B cell (primary cell): ENCODE measurements at regions not wholly inside any gene's neighbourhood (a gene's known extent, or its start where the extent isn't known, plus 50 kb on each side); places are given as distances from the start of the nearest gene placed in this dataset.

Experiments
- ATAC-seq: fragments of 200-7000 bp; cut with Tn5 transposase; one replicate; pipeline ENCODE4 v1.10.0; 2021; ENCODE audit warnings: low read depth, mild to moderate bottlenecking, moderate number of reproducible peaks, moderate library complexity
- CTCF ChIA-PET: fragments of 350-600 bp; sonication (Branson Sonifier 250); formaldehyde crosslinking; loops from one replicate; lab custom pipeline; 2021; ENCODE audit warnings: antibody characterized with exemption, inconsistent platforms; lab: Charles Lee
- POLR2A ChIA-PET: fragments of 350-600 bp; sonication (Branson Sonifier 250); formaldehyde crosslinking; loops from one replicate; lab custom pipeline; 2021; ENCODE audit warnings: antibody characterized with exemption; lab: Charles Lee
- DNase-seq: peaks from one replicate; pipeline ENCODE4 v3.0.0; 2013
- H2AFZ ChIP-seq: 2 replicates; pipeline ENCODE4 v1.6.1; 2012; ENCODE audit warnings: mild to moderate bottlenecking, low read depth, low read length; ENCODE audit not compliant: insufficient read depth, poor library complexity, severe bottlenecking
- H3K27ac ChIP-seq, 2 donors: 1 replicate in 1 of 2; 2 replicates in 1 of 2; pipeline ENCODE4 v1.5.1; 2012 to 2013; ENCODE audit warnings: low read length in 2 of 2, mild to moderate bottlenecking in 2 of 2, moderate library complexity in 1 of 2
- H3K27me3 ChIP-seq, 4 experiments: fragments of 200-600 bp in 1 of 4; sonication (generic) in 1 of 4; replicated peaks in 1 of 4; 1 replicate in 2 of 4; 2 replicates in 2 of 4; pipeline versions ENCODE4 v1.6.1 to v1.7.0; 2013 to 2016; ENCODE audit warnings: low read length in 3 of 4, mild to moderate bottlenecking in 2 of 4, mixed read lengths in 1 of 4, moderate library complexity in 1 of 4; ENCODE audit not compliant: insufficient read depth in 4 of 4, control insufficient read depth in 3 of 4; ENCODE audit errors: control extremely low read depth in 1 of 4
- H3K36me3 ChIP-seq, 2 experiments: replicated peaks in 1 of 2; 1 replicate in 1 of 2; 2 replicates in 1 of 2; pipeline versions ENCODE4 v1.6.1 to v1.7.1; 2013; ENCODE audit warnings: low read length in 1 of 2; ENCODE audit not compliant: insufficient read depth in 2 of 2, control insufficient read depth in 1 of 2; ENCODE audit errors: control extremely low read depth in 1 of 2, extremely low read depth in 1 of 2
- H3K4me1 ChIP-seq, 2 donors: fragments of 200-600 bp in 1 of 2; sonication (generic) in 1 of 2; 1 replicate in 1 of 2; 2 replicates in 1 of 2; pipeline versions ENCODE4 v1.5.1 to v1.6.1; 2013 to 2017; ENCODE audit warnings: low read length in 2 of 2; ENCODE audit not compliant: control insufficient read depth in 2 of 2, insufficient read depth in 2 of 2
- H3K4me2 ChIP-seq: replicated peaks from 2 replicates; pipeline ENCODE3; 2012; ENCODE audit warnings: mild to moderate bottlenecking, low read depth, low read length; ENCODE audit not compliant: poor library complexity, severe bottlenecking
- H3K4me3 ChIP-seq, 5 experiments: fragments of 200-600 bp in 1 of 5; sonication (generic) in 1 of 5; 1 replicate in 3 of 5; 2 replicates in 2 of 5; pipeline versions ENCODE4 v1.5.1 to v1.7.0; 2011 to 2016; ENCODE audit warnings: low read length in 4 of 5, mild to moderate bottlenecking in 4 of 5, low read depth in 2 of 5, control low read depth in 1 of 5, moderate library complexity in 1 of 5; ENCODE audit not compliant: insufficient read depth in 1 of 5; ENCODE audit errors: control extremely low read depth in 1 of 5, extremely low read depth in 1 of 5
- H3K79me2 ChIP-seq: fragments of 200-600 bp; sonication (generic); one replicate; pipeline ENCODE4 v1.6.0; 2016; ENCODE audit warnings: low read length; ENCODE audit not compliant: control insufficient read depth, insufficient read depth
- H3K9ac ChIP-seq: fragments of 200-600 bp; sonication (generic); 2 replicates; pipeline ENCODE4 v1.6.1; 2017; ENCODE audit warnings: mild to moderate bottlenecking, low read length, moderate library complexity
- H3K9me3 ChIP-seq, 3 donors: one replicate each; pipeline versions ENCODE4 v1.6.1 to v1.7.1; 2013; ENCODE audit warnings: low read length in 2 of 3; ENCODE audit not compliant: control insufficient read depth in 2 of 3, insufficient read depth in 1 of 3; ENCODE audit errors: control extremely low read depth in 1 of 3
- H4K20me1 ChIP-seq: 2 replicates; pipeline ENCODE4 v1.6.0; 2012; ENCODE audit warnings: mild to moderate bottlenecking, low read length; ENCODE audit not compliant: insufficient read depth, control insufficient read depth, poor library complexity, severe bottlenecking
- H3K27ac Mint-ChIP-seq: one replicate; pipeline ENCODE4 v1.8.0; 2021; ENCODE audit warnings: mixed read lengths
- H3K27me3 Mint-ChIP-seq: one replicate; pipeline ENCODE4 v1.8.0; 2021; ENCODE audit warnings: mixed read lengths
- H3K4me1 Mint-ChIP-seq: one replicate; pipeline ENCODE4 v1.8.0; 2021; ENCODE audit warnings: mixed read lengths
- H3K4me3 Mint-ChIP-seq: one replicate; pipeline ENCODE4 v1.8.0; 2021; ENCODE audit warnings: mixed read lengths
- H3K9me3 Mint-ChIP-seq: one replicate; pipeline ENCODE4 v1.8.0; 2022; ENCODE audit warnings: mixed read lengths; ENCODE audit not compliant: insufficient read depth
- CTCF ChIP-seq: fragments of 200-600 bp; IDR thresholded peaks from one replicate; pipeline ENCODE4 v1.8.0; 2022; ENCODE audit warnings: antibody characterized with exemption, mild to moderate bottlenecking
- EZH2 ChIP-seq: IDR thresholded peaks from 2 replicates; pipeline ENCODE4 v1.6.1; 2012; ENCODE audit warnings: borderline replicate concordance, low read depth, mild to moderate bottlenecking, moderate library complexity, low read length; ENCODE audit not compliant: insufficient read depth, poor library complexity, severe bottlenecking
- WGBS: methylation state at CpG from one replicate; pipeline ENCODE4 v1.1.5; 2013; ENCODE audit warnings: missing lambda C conversion rate; ENCODE audit not compliant: insufficient coverage; 5-methylcytosine and 5-hydroxymethylcytosine counted together
- intact Hi-C: fragments of 100-400 bp; cut with micrococcal nuclease; formaldehyde crosslinking; loops from one replicate; pipeline ENCODE4 v1.10.0; 2022

GRCh38 chr6:9361749-9362148, 926.4 kb upstream of the SLC35B3 start:
- Histone ChIP-seq H3K27ac (no peak overlapping the region), H2AFZ (no peak overlapping the region), H3K9me3 (no peaks in the 10 kb centered on the region), H3K4me3 (no peak overlapping the region), H3K27me3 (no peaks in the 10 kb centered on the region), H4K20me1 (no peaks in the 10 kb centered on the region), H3K9ac (no peak overlapping the region), H3K79me2 (no peaks in the 10 kb centered on the region), H3K4me2 (no peak overlapping the region), H3K36me3 (no peaks in the 10 kb centered on the region), H3K4me1 (no peaks in the 10 kb centered on the region)
- ChIA-PET POLR2A (no interaction called here), CTCF (no interaction called here)
- ATAC-seq (no peak), DNase-seq (no peak)
- H3K27ac Mint-ChIP-seq = no peak overlapping the region
- H3K9me3 Mint-ChIP-seq = peaks cover 6% of the 10 kb centered on the region
- intact Hi-C loops = no loop called here
- H3K4me3 Mint-ChIP-seq = no peak overlapping the region
- TF ChIP-seq CTCF (no peak), EZH2 (no peak)
- no CpG with 5 or more reads among the region's 2 CpGs for WGBS
- H3K4me1 Mint-ChIP-seq = no peaks in the 10 kb centered on the region
- H3K27me3 Mint-ChIP-seq = no peaks in the 10 kb centered on the region

DNA sequence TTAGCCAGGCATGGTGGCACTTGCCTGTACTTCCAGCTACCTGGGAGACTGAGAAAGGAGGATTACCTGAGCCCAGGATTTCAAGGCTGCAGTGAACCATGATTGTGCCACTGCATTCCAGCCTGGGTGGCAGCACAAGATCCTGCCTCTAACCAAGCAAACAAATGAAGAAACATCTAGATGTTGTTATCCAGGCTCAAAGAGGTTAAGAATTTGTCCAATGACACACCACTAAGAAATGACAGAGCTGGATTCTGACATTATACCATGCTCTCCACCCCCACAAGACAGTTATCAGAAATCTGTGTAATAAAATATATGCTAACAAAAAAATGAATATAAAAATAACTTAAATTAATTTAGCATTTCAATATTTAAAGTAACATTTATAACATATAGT, 925.5 kb upstream of the SLC35B3 start:
- Histone ChIP-seq H4K20me1 (no peaks in the 10 kb centered on the region), H3K27me3 (no peaks in the 10 kb centered on the region), H3K4me2 (no peak overlapping the region), H3K36me3 (no peaks in the 10 kb centered on the region), H3K4me1 (no peaks in the 10 kb centered on the region), H2AFZ (no peak overlapping the region), H3K79me2 (no peaks in the 10 kb centered on the region), H3K9me3 (no peaks in the 10 kb centered on the region), H3K9ac (no peak overlapping the region), H3K4me3 (no peak overlapping the region), H3K27ac (no peak overlapping the region)
- Mint-ChIP-seq H3K9me3 (peaks cover 4% of the 10 kb centered on the region), H3K4me3 (no peak overlapping the region), H3K27ac (no peak overlapping the region), H3K27me3 (no peaks in the 10 kb centered on the region), H3K4me1 (no peaks in the 10 kb centered on the region)
- POLR2A ChIA-PET = no interaction called here
- CTCF ChIA-PET = no interaction called here
- intact Hi-C loops = no loop called here
- ATAC-seq (no peak), DNase-seq (no peak)
- no peak for TF ChIP-seq EZH2
- TF ChIP-seq CTCF = no peak
